H9 (cell line): ENCODE measurements at regions not wholly inside any gene's neighbourhood (a gene's known extent, or its start where the extent isn't known, plus 50 kb on each side); places are given as distances from the start of the nearest gene placed in this dataset.

Source experiments
- DNase-seq: peaks from one replicate; pipeline ENCODE4 v3.0.0-alpha.2; 2017
- H2AFZ ChIP-seq: one replicate; pipeline ENCODE4 v1.6.1; 2013; ENCODE audit warnings: mild to moderate bottlenecking, low read length, control low read depth, moderate library complexity
- H2AK5ac ChIP-seq: 2 replicates; pipeline ENCODE4 v1.6.1; 2013; ENCODE audit warnings: low read length, control low read depth, mixed read lengths; ENCODE audit not compliant: insufficient read length
- H2BK120ac ChIP-seq: one replicate; pipeline ENCODE4 v1.6.1; 2013; ENCODE audit warnings: low read depth, mild to moderate bottlenecking, low read length, control low read depth, inconsistent platforms; ENCODE audit not compliant: poor library complexity, severe bottlenecking
- H2BK12ac ChIP-seq: 2 replicates; pipeline ENCODE4 v1.6.1; 2013; ENCODE audit warnings: low read length, control low read depth, mixed read lengths, low read depth; ENCODE audit not compliant: insufficient read length
- H2BK15ac ChIP-seq: 2 replicates; pipeline ENCODE4 v1.6.1; 2013; ENCODE audit warnings: low read depth, low read length, control low read depth
- H2BK20ac ChIP-seq: one replicate; pipeline ENCODE4 v1.6.1; 2013; ENCODE audit warnings: low read depth, mild to moderate bottlenecking, low read length, control low read depth, inconsistent platforms; ENCODE audit not compliant: poor library complexity, severe bottlenecking
- H2BK5ac ChIP-seq: 2 replicates; pipeline ENCODE4 v1.6.1; 2013; ENCODE audit warnings: low read length, control low read depth, mixed read lengths; ENCODE audit not compliant: insufficient read length
- H3K14ac ChIP-seq: 2 replicates; pipeline ENCODE4 v1.6.1; 2013; ENCODE audit warnings: low read length, control low read depth; ENCODE audit not compliant: insufficient read depth
- H3K18ac ChIP-seq: 2 replicates; pipeline ENCODE4 v1.6.1; 2013; ENCODE audit warnings: low read depth, mild to moderate bottlenecking, mixed read lengths, low read length, control low read depth; ENCODE audit not compliant: insufficient read length
- H3K23ac ChIP-seq: 2 replicates; pipeline ENCODE4 v1.6.1; 2013; ENCODE audit warnings: low read length, control low read depth, mixed read lengths, low read depth; ENCODE audit not compliant: insufficient read length
- H3K23me2 ChIP-seq: 2 replicates; pipeline ENCODE4 v1.6.1; 2013; ENCODE audit warnings: low read depth, mild to moderate bottlenecking, mixed read lengths, low read length, control low read depth; ENCODE audit not compliant: insufficient read length, poor library complexity, severe bottlenecking
- H3K27ac ChIP-seq: 2 replicates; pipeline ENCODE4 v1.5.1; 2013; ENCODE audit warnings: low read length, control low read depth, mixed read lengths, low read depth; ENCODE audit not compliant: insufficient read length
- H3K27me3 ChIP-seq: 2 replicates; pipeline ENCODE4 v1.6.1; 2013; ENCODE audit warnings: low read length, control low read depth, inconsistent platforms; ENCODE audit not compliant: insufficient read depth
- H3K4ac ChIP-seq: 2 replicates; pipeline ENCODE4 v1.6.1; 2013; ENCODE audit warnings: low read depth, mild to moderate bottlenecking, control low read depth, inconsistent platforms, low read length, moderate library complexity
- H3K4me1 ChIP-seq: 2 replicates; pipeline ENCODE4 v1.6.1; 2013; ENCODE audit warnings: low read length, control low read depth, inconsistent platforms; ENCODE audit not compliant: insufficient read depth
- H3K4me2 ChIP-seq: 2 replicates; pipeline ENCODE4 v1.6.1; 2013; ENCODE audit warnings: low read length, control low read depth, mixed read lengths; ENCODE audit not compliant: insufficient read length, insufficient read depth
- H3K56ac ChIP-seq: 2 replicates; pipeline ENCODE4 v1.6.1; 2013; ENCODE audit warnings: low read depth, mild to moderate bottlenecking, mixed read lengths, low read length, control low read depth; ENCODE audit not compliant: insufficient read length
- H3K79me1 ChIP-seq: 2 replicates; pipeline ENCODE4 v1.6.1; 2013; ENCODE audit warnings: low read depth, mild to moderate bottlenecking, moderate library complexity, low read length, control low read depth, inconsistent platforms; ENCODE audit not compliant: insufficient read depth, poor library complexity, severe bottlenecking
- H3K79me2 ChIP-seq: 2 replicates; pipeline ENCODE4 v1.6.1; 2013; ENCODE audit warnings: low read length, control low read depth, inconsistent platforms; ENCODE audit not compliant: insufficient read depth
- H3K9ac ChIP-seq: 2 replicates; pipeline ENCODE4 v1.6.1; 2013; ENCODE audit warnings: low read length, control low read depth, mixed read lengths; ENCODE audit not compliant: insufficient read length; ENCODE audit errors: extremely low read depth
- H3K9me3 ChIP-seq: one replicate; pipeline ENCODE4 v1.6.1; 2013; ENCODE audit warnings: low read depth, low read length, inconsistent platforms; ENCODE audit not compliant: control insufficient read depth
- H3T11ph ChIP-seq: one replicate; pipeline ENCODE4 v1.6.1; 2013; ENCODE audit warnings: mild to moderate bottlenecking, low read length, control low read depth, inconsistent platforms
- H4K20me1 ChIP-seq: one replicate; pipeline ENCODE4 v1.6.1; 2013; ENCODE audit not compliant: control insufficient read depth, insufficient read length, insufficient read depth
- H4K5ac ChIP-seq: 2 replicates; pipeline ENCODE4 v1.6.1; 2013; ENCODE audit warnings: low read depth, mild to moderate bottlenecking, mixed read lengths, low read length, control low read depth; ENCODE audit not compliant: insufficient read length
- H4K8ac ChIP-seq: replicated peaks from 2 replicates; pipeline ENCODE4 v1.6.1; 2013; ENCODE audit warnings: low read length, control low read depth, mixed read lengths, low read depth; ENCODE audit not compliant: insufficient read length
- H4K91ac ChIP-seq: 2 replicates; pipeline ENCODE4 v1.6.1; 2013; ENCODE audit warnings: low read depth, mild to moderate bottlenecking, moderate library complexity, mixed read lengths, low read length, control low read depth; ENCODE audit not compliant: insufficient read length
- H3K27ac Mint-ChIP-seq, 3 experiments: 2 replicates in 2 of 3; 3 replicates in 1 of 3; pipeline ENCODE4 v1.8.0; 2020 to 2021; ENCODE audit warnings: mixed read lengths in 3 of 3, mild to moderate bottlenecking in 1 of 3, moderate library complexity in 1 of 3
- H3K27me3 Mint-ChIP-seq: 2 replicates; pipeline ENCODE4 v1.8.0; 2021; ENCODE audit warnings: low read depth, mild to moderate bottlenecking, moderate library complexity, mixed read lengths
- H3K36me3 Mint-ChIP-seq, 3 experiments: 2 replicates in 2 of 3; 3 replicates in 1 of 3; pipeline ENCODE4 v1.8.0; 2020 to 2021; ENCODE audit warnings: low read depth in 3 of 3, mixed read lengths in 3 of 3; ENCODE audit not compliant: insufficient read depth in 1 of 3
- H3K4me1 Mint-ChIP-seq, 2 experiments: 2 replicates each; pipeline ENCODE4 v1.8.0; 2020; ENCODE audit warnings: mixed read lengths in 2 of 2
- H3K4me3 Mint-ChIP-seq, 2 experiments: 2 replicates in 1 of 2; 3 replicates in 1 of 2; pipeline ENCODE4 v1.8.0; 2020 to 2021; ENCODE audit warnings: mild to moderate bottlenecking in 2 of 2, mixed read lengths in 2 of 2, moderate library complexity in 1 of 2
- H3K9me3 Mint-ChIP-seq, 2 experiments: 2 replicates in 1 of 2; 3 replicates in 1 of 2; pipeline ENCODE4 v1.8.0; 2020; ENCODE audit warnings: mild to moderate bottlenecking in 2 of 2, mixed read lengths in 2 of 2, moderate library complexity in 1 of 2
- WGBS: extraction: QIAGEN DNeasy Blood & Tissue Kit; methylation state at CpG from one replicate; pipeline ENCODE4 v1.1.7; 2013; ENCODE audit warnings: missing lambda C conversion rate, low lambda C conversion rate, mixed read lengths; ENCODE audit not compliant: insufficient read length; ENCODE audit errors: extremely low coverage; 5-methylcytosine and 5-hydroxymethylcytosine counted together
- TF ChIP-seq, protein P1 (sequence below): fragments of 200-600 bp; sonication (generic); conservative IDR thresholded peaks from 3 replicates; pipeline ENCODE4 v1.8.0; 2021; ENCODE audit warnings: antibody characterized with exemption, mild to moderate bottlenecking

DNA sequence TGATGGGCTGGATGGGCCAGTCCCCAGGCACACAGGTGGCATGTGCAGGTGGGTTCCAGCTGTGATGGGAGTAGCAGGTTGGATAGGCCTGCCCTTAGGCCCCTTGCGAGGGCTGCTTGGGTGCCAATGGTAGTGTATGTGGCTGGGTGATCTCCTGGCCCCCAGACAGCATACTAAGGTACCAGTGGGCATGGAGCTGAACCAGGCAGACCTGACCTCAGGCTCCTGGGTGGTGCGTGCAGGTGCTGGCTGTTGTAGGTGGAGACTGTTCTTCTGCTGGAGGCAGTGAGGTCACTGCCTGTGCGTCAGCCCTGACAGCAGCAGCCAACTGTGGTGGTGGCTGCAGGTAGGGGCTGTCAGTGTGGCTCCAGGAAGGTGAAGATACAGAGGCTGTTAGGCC, 384.7 kb downstream of the ANKRD7 start:
- Histone ChIP-seq H3K9me3 (no peaks in the 10 kb centered on the region), H2AFZ (no peak overlapping the region), H3K18ac (no peak overlapping the region), H4K20me1 (no peaks in the 10 kb centered on the region), H4K91ac (no peak overlapping the region), H2BK12ac (no peak overlapping the region), H3K4me2 (no peak overlapping the region), H3K79me2 (no peaks in the 10 kb centered on the region), H2BK15ac (no peak overlapping the region), H2BK20ac (no peak overlapping the region), H4K8ac (no peak overlapping the region), H2BK5ac (no peak overlapping the region), H3K27ac (no peak overlapping the region), H3K23me2 (no peaks in the 10 kb centered on the region), H3K79me1 (no peaks in the 10 kb centered on the region), H3K27me3 (no peaks in the 10 kb centered on the region), H2AK5ac (no peak overlapping the region), H2BK120ac (no peak overlapping the region), H3K9ac (no peak overlapping the region), H3K4me1 (no peaks in the 10 kb centered on the region), H4K5ac (no peak overlapping the region), H3T11ph (no peak overlapping the region), H3K56ac (no peak overlapping the region), H3K4ac (no peak overlapping the region), H3K14ac (no peak overlapping the region), H3K23ac (no peak overlapping the region)
- H3K9me3 Mint-ChIP-seq = no peaks in the 10 kb centered on the region; a peak in 2 of 5 replicates
- TF ChIP-seq, protein P1, sequence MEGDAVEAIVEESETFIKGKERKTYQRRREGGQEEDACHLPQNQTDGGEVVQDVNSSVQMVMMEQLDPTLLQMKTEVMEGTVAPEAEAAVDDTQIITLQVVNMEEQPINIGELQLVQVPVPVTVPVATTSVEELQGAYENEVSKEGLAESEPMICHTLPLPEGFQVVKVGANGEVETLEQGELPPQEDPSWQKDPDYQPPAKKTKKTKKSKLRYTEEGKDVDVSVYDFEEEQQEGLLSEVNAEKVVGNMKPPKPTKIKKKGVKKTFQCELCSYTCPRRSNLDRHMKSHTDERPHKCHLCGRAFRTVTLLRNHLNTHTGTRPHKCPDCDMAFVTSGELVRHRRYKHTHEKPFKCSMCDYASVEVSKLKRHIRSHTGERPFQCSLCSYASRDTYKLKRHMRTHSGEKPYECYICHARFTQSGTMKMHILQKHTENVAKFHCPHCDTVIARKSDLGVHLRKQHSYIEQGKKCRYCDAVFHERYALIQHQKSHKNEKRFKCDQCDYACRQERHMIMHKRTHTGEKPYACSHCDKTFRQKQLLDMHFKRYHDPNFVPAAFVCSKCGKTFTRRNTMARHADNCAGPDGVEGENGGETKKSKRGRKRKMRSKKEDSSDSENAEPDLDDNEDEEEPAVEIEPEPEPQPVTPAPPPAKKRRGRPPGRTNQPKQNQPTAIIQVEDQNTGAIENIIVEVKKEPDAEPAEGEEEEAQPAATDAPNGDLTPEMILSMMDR = no peak
- no peak overlapping the region for H3K27ac Mint-ChIP-seq
- no CpG with 5 or more reads among the region's 3 CpGs for WGBS
- no peak overlapping the region for H3K4me3 Mint-ChIP-seq
- H3K36me3 Mint-ChIP-seq = peaks cover 0 to 2% (median 0%) of the 10 kb centered on the region in 3 experiments; a peak in 2 of 7 replicates
- no peaks in the 10 kb centered on the region for H3K27me3 Mint-ChIP-seq
- H3K4me1 Mint-ChIP-seq = peaks cover 3 to 5% of the 10 kb centered on the region in 2 experiments
- no peak for DNase-seq
